ENCODE measurements at regions not wholly inside any gene's neighbourhood (a gene's known extent, or its start where the extent isn't known, plus 50 kb on each side); places are given as distances from the start of the nearest gene placed in this dataset.

DNA sequence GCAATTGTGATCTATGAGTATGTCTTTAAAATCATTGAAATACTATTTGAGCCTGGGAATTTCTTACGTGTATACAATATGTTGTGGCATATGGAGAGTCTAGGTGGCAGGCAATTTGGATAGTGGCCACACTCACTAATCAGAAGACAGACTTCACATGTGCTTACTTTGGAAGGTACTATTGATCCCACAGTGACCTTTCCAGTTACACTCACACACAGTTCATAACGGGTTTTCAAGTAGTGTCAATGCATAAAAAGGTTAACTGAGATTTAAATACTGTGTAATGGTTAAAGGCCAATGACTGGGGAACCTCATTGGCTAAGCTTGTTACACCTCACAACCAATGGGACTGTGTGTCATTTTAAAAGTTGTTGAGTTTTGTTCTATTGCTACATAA lies 783.2 kb downstream of the RPA4 start:
- Histone ChIP-seq H3K36me3 (no peaks in the 10 kb centered on the region), H3K27me3 (no peaks in the 10 kb centered on the region), H3K27ac (no peak overlapping the region), H3K4me3 (replicated peaks in 1 of 3) (no peak overlapping the region), H3K9me3 (no peaks in the 10 kb centered on the region), H3K4me1 (no peaks in the 10 kb centered on the region)
- TF ChIP-seq CTCF (IDR thresholded peaks at IDR 0.05): no peak
- TF ChIP-seq POLR2A (IDR thresholded peaks at IDR 0.05): no peak
- no peak for DNase-seq
- 83 to 87% methylated on average over 2 of the region's 2 CpGs for WGBS, 2 donors
- intact Hi-C loops (cut with DNase I): no loop called here

GRCh38 chrX:97668126-97668525 lies 784.4 kb downstream of the RPA4 start:
- TF ChIP-seq POLR2A (IDR thresholded peaks at IDR 0.05): no peak
- no peak for TF ChIP-seq CTCF (IDR thresholded peaks at IDR 0.05)
- DNase-seq: no peak
- Histone ChIP-seq H3K27ac (no peak overlapping the region), H3K4me1 (no peaks in the 10 kb centered on the region), H3K36me3 (no peaks in the 10 kb centered on the region), H3K9me3 (no peaks in the 10 kb centered on the region), H3K4me3 (replicated peaks in 1 of 3) (no peak overlapping the region), H3K27me3 (no peaks in the 10 kb centered on the region)
- WGBS, 2 donors: 91 to 93% methylated on average over 2 of the region's 2 CpGs
- intact Hi-C loops (cut with DNase I): no loop called here

DNA sequence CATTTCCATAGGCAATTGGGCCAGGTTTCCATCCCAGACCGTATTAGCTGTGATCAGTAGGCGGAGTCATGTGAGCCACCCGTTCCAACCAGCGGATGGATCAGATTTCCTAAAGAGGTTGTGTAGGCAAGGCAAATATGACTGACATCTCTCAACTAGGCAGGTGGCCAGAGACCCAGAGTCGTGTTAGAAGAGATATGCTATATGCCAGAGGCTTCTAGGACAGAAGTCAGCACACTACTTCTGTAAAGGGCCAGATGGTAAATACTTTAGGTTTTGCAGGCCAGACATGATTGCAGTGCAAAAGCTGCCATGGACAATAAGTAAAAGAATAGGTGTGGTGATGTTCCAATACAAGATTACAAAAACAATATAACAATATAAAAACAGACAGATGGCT lies 788.4 kb downstream of the RPA4 start:
- Histone ChIP-seq H3K4me1 (no peaks in the 10 kb centered on the region), H3K9me3 (no peaks in the 10 kb centered on the region), H3K27me3 (no peaks in the 10 kb centered on the region), H3K27ac (no peak overlapping the region), H3K4me3 (replicated peaks in 1 of 3) (no peak overlapping the region), H3K36me3 (no peaks in the 10 kb centered on the region)
- WGBS, 2 donors: 82 to 89% methylated on average over 5 of the region's 5 CpGs
- no peak for DNase-seq
- intact Hi-C loops (cut with DNase I): no loop called here
- TF ChIP-seq CTCF (IDR thresholded peaks at IDR 0.05) (no peak), POLR2A (IDR thresholded peaks at IDR 0.05) (no peak)

DNA sequence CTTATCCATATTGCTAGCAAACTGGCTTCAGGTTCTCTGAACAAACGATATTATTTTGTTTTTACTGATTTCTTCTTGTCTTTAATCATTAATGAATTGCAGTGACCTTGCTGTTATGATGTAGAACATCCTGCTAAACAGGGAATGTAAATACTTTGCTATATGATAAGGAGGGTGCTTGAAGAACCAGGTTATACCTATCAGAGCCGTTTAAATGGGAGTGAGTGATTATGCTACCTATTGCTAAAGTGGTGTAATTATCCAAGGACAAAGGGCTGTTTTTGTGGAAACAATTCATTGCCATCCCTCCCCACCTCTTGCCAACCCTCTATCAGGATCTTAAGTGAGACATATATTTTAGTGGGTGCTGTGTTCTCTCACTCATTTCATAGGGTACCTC lies 788.9 kb downstream of the RPA4 start:
- H3K36me3 ChIP-seq: no peaks in the 10 kb centered on the region
- no peaks in the 10 kb centered on the region for H3K4me1 ChIP-seq
- no peak for TF ChIP-seq POLR2A (IDR thresholded peaks at IDR 0.05)
- no peak for TF ChIP-seq CTCF (IDR thresholded peaks at IDR 0.05)
- no peaks in the 10 kb centered on the region for H3K9me3 ChIP-seq
- H3K4me3 ChIP-seq (replicated peaks in 1 of 3): no peak overlapping the region
- DNase-seq: no peak
- 86 to 93% methylated on average over 2 of the region's 2 CpGs for WGBS, 2 donors
- intact Hi-C loops (cut with DNase I): no loop called here
- H3K27me3 ChIP-seq: no peaks in the 10 kb centered on the region
- H3K27ac ChIP-seq: no peak overlapping the region

DNA sequence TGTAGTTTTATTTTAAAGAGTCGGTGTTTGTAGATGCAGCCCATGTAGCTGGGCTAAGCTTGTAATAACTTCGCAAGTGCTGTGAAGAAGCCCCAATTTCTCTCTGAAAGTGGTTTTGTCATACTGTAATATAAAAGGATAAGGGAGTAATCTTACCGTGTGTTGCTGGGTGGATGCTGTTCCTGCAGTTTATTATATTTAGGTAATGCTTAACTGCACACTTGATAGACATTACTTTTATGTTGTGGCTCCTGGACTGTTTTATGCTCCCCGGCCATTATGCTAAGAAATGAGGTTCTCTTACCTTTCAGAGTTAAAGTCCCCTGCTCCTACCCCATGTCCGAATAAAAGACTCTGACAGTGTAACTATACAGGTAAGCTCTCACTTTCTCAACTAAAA lies 789.4 kb downstream of the RPA4 start:
- no peak for TF ChIP-seq POLR2A (IDR thresholded peaks at IDR 0.05)
- TF ChIP-seq CTCF (IDR thresholded peaks at IDR 0.05): no peak
- H3K27me3 ChIP-seq: no peaks in the 10 kb centered on the region
- WGBS, 2 donors: 91% methylated on average over 5 of the region's 5 CpGs
- no peaks in the 10 kb centered on the region for H3K4me1 ChIP-seq
- no peaks in the 10 kb centered on the region for H3K9me3 ChIP-seq
- no peak overlapping the region for H3K27ac ChIP-seq
- no peaks in the 10 kb centered on the region for H3K36me3 ChIP-seq
- no peak overlapping the region for H3K4me3 ChIP-seq (replicated peaks in 1 of 3)
- intact Hi-C loops (cut with DNase I): no loop called here
- DNase-seq: no peak
